HFF-Myc (cell line): ENCODE measurements at regions not wholly inside any gene's neighbourhood (a gene's known extent, or its start where the extent isn't known, plus 50 kb on each side); places are given as distances from the start of the nearest gene placed in this dataset.

Experiments used
- DNase-seq: peaks from one replicate; pipeline ENCODE4 v3.0.0-alpha.2; 2011; ENCODE audit warnings: low read depth; ENCODE audit errors: extremely low read depth
- H3K4me3 ChIP-seq: replicated peaks from 2 replicates; pipeline ENCODE4 v1.5.1; 2011; ENCODE audit warnings: low read depth, mild to moderate bottlenecking, control low read depth, low read length
- CTCF ChIP-seq: IDR thresholded peaks from 2 replicates; pipeline ENCODE4 v1.5.1; 2012; ENCODE audit warnings: mild to moderate bottlenecking, low read depth, low read length, control low read depth; ENCODE audit errors: missing control alignments

GRCh38 chr3:72144773-72145505 is 360.0 kb upstream of the PROK2 start:
- DNase-seq: no peak
- TF ChIP-seq CTCF: no peak
- no peak overlapping the region for H3K4me3 ChIP-seq

GRCh38 chr3:72143966-72144717 is 359.2 kb upstream of the PROK2 start:
- no peak overlapping the region for H3K4me3 ChIP-seq
- no peak for DNase-seq
- no peak for TF ChIP-seq CTCF

- no peak for TF ChIP-seq CTCF
- no peak overlapping the region for H3K4me3 ChIP-seq
- no peak for DNase-seq
Observed at GRCh38 chr3:72143322-72143721, 358.4 kb upstream of the PROK2 start.

GRCh38 chr3:72142028-72142427 is 357.1 kb upstream of the PROK2 start:
- no peak for TF ChIP-seq CTCF
- DNase-seq: no peak
- no peak overlapping the region for H3K4me3 ChIP-seq

- no peak for DNase-seq
- no peak for TF ChIP-seq CTCF
- H3K4me3 ChIP-seq: no peak overlapping the region
Observed at GRCh38 chr3:72141264-72141663, 356.3 kb upstream of the PROK2 start.

- no peak for TF ChIP-seq CTCF
- H3K4me3 ChIP-seq: no peak overlapping the region
- DNase-seq: no peak
Observed at GRCh38 chr3:72139316-72139715, 354.4 kb upstream of the PROK2 start.
